Panc1 (cell line): ENCODE measurements at regions not wholly inside any gene's neighbourhood (a gene's known extent, or its start where the extent isn't known, plus 50 kb on each side); places are given as distances from the start of the nearest gene placed in this dataset.

Experiments used
- ATAC-seq: fragments of 200-7000 bp; cut with Tn5 transposase; 2 replicates; pipeline ENCODE4 v1.9.1; 2020; ENCODE audit warnings: mild to moderate bottlenecking, moderate library complexity
- BruUV-seq: library from RNA; stranded (reverse); fragments of 400-500 nt; replicated peaks from 2 replicates; lab custom pipeline; 2021; lab: Mats Ljungman, UMichigan
- CTCF ChIA-PET: fragments of 300-600 bp; sonication (Branson Sonifier 250); formaldehyde crosslinking; loops from one replicate; lab custom pipeline; 2022; ENCODE audit warnings: antibody characterized with exemption; lab: Charles Lee
- POLR2A ChIA-PET: fragments of 300-600 bp; sonication (Branson Sonifier 250); formaldehyde crosslinking; loops from one replicate; lab custom pipeline; 2022; ENCODE audit warnings: antibody characterized with exemption; lab: Charles Lee
- DNase-seq: peaks from one replicate; pipeline ENCODE4 v3.0.0-alpha.2; 2010; ENCODE audit warnings: low read depth, low spot score
- H3K27ac ChIP-seq: 2 replicates; pipeline ENCODE4 v1.5.1; 2011; ENCODE audit warnings: mild to moderate bottlenecking, low read length, inconsistent platforms
- H3K27me3 ChIP-seq: fragments of 200-500 bp; sonication (Bioruptor generic); 2 replicates; pipeline ENCODE4 v1.6.0; 2014; ENCODE audit warnings: low read length, inconsistent platforms; ENCODE audit not compliant: control insufficient read depth, insufficient read depth
- H3K36me3 ChIP-seq: fragments of 200-500 bp; sonication (Bioruptor generic); 2 replicates; pipeline ENCODE4 v1.5.1; 2014; ENCODE audit warnings: inconsistent platforms, mild to moderate bottlenecking, low read length, moderate library complexity; ENCODE audit not compliant: control insufficient read depth, insufficient read depth
- H3K4me1 ChIP-seq: 2 replicates; pipeline ENCODE4 v1.5.1; 2011; ENCODE audit warnings: inconsistent platforms, mild to moderate bottlenecking, low read length, moderate library complexity; ENCODE audit not compliant: control insufficient read depth, insufficient read depth
- H3K4me3 ChIP-seq, 2 experiments: 2 replicates each; pipeline ENCODE4 v1.5.1; 2011 to 2012; ENCODE audit warnings: low read depth in 2 of 2, low read length in 2 of 2, mild to moderate bottlenecking in 2 of 2, inconsistent platforms in 1 of 2, moderate library complexity in 1 of 2
- H3K9me3 ChIP-seq: fragments of 200-500 bp; sonication (Bioruptor generic); 2 replicates; pipeline ENCODE4 v1.5.1; 2014; ENCODE audit warnings: low read depth, mild to moderate bottlenecking, inconsistent platforms, low read length, moderate library complexity; ENCODE audit not compliant: control insufficient read depth, insufficient read depth
- POLR2AphosphoS5 ChIP-seq: IDR thresholded peaks from 2 replicates; pipeline ENCODE4 v1.6.1; 2012; ENCODE audit warnings: mild to moderate bottlenecking, low read depth, low read length, moderate library complexity
- SIN3A ChIP-seq: IDR thresholded peaks from 2 replicates; pipeline ENCODE4 v1.6.1; 2012; ENCODE audit warnings: low read depth, mild to moderate bottlenecking, low read length, moderate library complexity, borderline replicate concordance; ENCODE audit not compliant: insufficient read depth
- TCF7L2 ChIP-seq: IDR thresholded peaks from 2 replicates; pipeline ENCODE4 v1.6.1; 2011; ENCODE audit warnings: mild to moderate bottlenecking, low read depth, low read length, inconsistent platforms
- in situ Hi-C: cut with HindIII; loops from 2 replicates; pipeline ENCODE4 v1.10.0; 2016; ENCODE audit warnings: low sequenced_read_pairs, low pct_unique_long_range_greater_than_20kb
- intact Hi-C: fragments of 100-400 bp; cut with micrococcal nuclease; formaldehyde crosslinking; loops from one replicate; pipeline ENCODE4 v1.10.0; 2022; ENCODE audit not compliant: unreplicated experiment
- TF ChIP-seq, protein P1 (sequence below), 2 experiments: IDR thresholded peaks; 2 replicates each; pipeline ENCODE4 v1.6.1; 2011 to 2012; ENCODE audit warnings: low read depth in 2 of 2, control low read depth in 1 of 2, low read length in 1 of 2, mild to moderate bottlenecking in 1 of 2, moderate library complexity in 1 of 2; ENCODE audit not compliant: insufficient read depth in 1 of 2
- TF ChIP-seq, protein P2 (sequence below): fragments of 450-650 bp; IDR thresholded peaks from 2 replicates; pipeline ENCODE4 v1.5.1; 2017; ENCODE audit warnings: mild to moderate bottlenecking

DNA sequence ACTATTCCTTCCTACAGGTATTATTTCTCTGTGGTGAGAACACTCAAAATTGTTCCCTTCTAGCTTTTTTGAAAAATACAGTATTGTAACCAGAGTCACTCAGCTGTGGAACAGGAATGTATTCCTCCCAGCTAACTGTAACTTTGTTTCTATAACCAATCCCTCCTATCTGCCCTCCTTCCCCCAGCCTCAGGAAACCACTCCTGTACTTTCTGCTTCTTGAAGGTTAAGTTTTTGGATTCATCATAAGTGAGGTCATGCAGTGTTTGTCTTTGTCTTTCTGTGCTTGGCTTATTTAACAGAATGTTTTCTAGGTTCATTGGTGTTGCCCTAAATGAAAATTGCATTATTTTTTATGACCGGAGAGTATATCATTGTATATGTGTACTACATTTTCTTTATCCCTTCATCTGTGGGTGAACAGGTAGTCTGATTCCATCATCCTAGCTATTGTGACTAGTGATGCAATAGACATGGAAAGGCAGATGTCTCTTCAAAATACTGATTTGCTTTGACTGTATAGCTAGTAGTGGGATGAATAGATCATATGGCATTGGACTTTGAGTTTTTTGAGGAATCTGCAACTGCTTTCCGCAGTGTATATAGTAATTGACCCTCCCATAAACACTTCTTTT is 112.9 kb upstream of the GRK3 start:
- H3K4me3 ChIP-seq: no peak overlapping the region
- H3K4me1 ChIP-seq: no peaks in the 10 kb centered on the region; the same call in 1 of the 2 replicates
- no TSS peak for BruUV-seq
- in situ Hi-C loops (no loop called here), intact Hi-C loops (no loop called here)
- H3K9me3 ChIP-seq: no peaks in the 10 kb centered on the region
- ChIA-PET POLR2A (no interaction called here), CTCF (no interaction called here)
- H3K27ac ChIP-seq: no peak overlapping the region
- ATAC-seq (no peak), DNase-seq (no peak)
- H3K27me3 ChIP-seq: no peaks in the 10 kb centered on the region
- H3K36me3 ChIP-seq: peaks cover 7% of the 10 kb centered on the region; the same call in 1 of the 2 replicates
- TF ChIP-seq SIN3A (no peak), TCF7L2 (no peak), POLR2AphosphoS5 (no peak)
- TF ChIP-seq, protein P1, sequence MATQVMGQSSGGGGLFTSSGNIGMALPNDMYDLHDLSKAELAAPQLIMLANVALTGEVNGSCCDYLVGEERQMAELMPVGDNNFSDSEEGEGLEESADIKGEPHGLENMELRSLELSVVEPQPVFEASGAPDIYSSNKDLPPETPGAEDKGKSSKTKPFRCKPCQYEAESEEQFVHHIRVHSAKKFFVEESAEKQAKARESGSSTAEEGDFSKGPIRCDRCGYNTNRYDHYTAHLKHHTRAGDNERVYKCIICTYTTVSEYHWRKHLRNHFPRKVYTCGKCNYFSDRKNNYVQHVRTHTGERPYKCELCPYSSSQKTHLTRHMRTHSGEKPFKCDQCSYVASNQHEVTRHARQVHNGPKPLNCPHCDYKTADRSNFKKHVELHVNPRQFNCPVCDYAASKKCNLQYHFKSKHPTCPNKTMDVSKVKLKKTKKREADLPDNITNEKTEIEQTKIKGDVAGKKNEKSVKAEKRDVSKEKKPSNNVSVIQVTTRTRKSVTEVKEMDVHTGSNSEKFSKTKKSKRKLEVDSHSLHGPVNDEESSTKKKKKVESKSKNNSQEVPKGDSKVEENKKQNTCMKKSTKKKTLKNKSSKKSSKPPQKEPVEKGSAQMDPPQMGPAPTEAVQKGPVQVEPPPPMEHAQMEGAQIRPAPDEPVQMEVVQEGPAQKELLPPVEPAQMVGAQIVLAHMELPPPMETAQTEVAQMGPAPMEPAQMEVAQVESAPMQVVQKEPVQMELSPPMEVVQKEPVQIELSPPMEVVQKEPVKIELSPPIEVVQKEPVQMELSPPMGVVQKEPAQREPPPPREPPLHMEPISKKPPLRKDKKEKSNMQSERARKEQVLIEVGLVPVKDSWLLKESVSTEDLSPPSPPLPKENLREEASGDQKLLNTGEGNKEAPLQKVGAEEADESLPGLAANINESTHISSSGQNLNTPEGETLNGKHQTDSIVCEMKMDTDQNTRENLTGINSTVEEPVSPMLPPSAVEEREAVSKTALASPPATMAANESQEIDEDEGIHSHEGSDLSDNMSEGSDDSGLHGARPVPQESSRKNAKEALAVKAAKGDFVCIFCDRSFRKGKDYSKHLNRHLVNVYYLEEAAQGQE (IDR thresholded peaks at IDR 0.05; ENCODE audit: insufficient read depth in 1 of 2, low read depth in 2 of 2, low read length in 1 of 2): no peak
- TF ChIP-seq, protein P2, sequence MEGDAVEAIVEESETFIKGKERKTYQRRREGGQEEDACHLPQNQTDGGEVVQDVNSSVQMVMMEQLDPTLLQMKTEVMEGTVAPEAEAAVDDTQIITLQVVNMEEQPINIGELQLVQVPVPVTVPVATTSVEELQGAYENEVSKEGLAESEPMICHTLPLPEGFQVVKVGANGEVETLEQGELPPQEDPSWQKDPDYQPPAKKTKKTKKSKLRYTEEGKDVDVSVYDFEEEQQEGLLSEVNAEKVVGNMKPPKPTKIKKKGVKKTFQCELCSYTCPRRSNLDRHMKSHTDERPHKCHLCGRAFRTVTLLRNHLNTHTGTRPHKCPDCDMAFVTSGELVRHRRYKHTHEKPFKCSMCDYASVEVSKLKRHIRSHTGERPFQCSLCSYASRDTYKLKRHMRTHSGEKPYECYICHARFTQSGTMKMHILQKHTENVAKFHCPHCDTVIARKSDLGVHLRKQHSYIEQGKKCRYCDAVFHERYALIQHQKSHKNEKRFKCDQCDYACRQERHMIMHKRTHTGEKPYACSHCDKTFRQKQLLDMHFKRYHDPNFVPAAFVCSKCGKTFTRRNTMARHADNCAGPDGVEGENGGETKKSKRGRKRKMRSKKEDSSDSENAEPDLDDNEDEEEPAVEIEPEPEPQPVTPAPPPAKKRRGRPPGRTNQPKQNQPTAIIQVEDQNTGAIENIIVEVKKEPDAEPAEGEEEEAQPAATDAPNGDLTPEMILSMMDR: no peak

DNA sequence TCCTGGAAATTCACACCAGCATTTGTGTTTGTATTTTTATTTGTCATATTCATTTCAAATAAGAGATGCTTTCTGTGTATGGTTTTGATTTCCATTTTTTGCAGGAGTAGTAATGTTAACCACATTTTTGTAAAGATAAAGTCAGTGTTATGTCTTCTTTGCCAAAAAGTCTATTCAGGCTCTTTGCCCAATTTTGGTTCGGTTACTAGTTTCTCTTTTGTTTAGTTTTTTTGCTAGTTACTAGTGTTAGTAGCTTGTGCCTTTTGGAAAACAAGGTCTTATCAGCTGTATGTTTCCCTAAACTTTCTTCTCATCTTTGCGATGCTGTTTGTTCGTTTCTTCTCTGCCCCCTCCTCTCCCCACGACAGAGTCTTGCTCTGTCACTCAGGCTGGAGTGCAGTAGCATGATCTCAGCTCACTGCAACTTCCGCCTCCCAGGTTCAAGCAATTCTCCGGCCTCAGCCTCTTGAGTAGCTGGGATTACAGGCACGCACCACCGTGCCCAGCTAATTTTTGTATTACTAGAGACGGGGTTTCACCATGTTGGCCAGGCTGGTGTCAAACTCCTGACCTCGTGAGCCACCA is 112.3 kb upstream of the GRK3 start:
- ChIA-PET POLR2A (no interaction called here), CTCF (no interaction called here)
- DNase-seq: no peak
- Histone ChIP-seq H3K4me1 (no peaks in the 10 kb centered on the region; the same call in 1 of the 2 replicates), H3K27me3 (no peaks in the 10 kb centered on the region), H3K4me3 (no peak overlapping the region), H3K36me3 (peaks cover 7% of the 10 kb centered on the region; the same call in 1 of the 2 replicates), H3K27ac (no peak overlapping the region), H3K9me3 (no peaks in the 10 kb centered on the region)
- in situ Hi-C loops (no loop called here), intact Hi-C loops (no loop called here)
- ATAC-seq: no peak
- TF ChIP-seq TCF7L2 (no peak), POLR2AphosphoS5 (no peak), SIN3A (no peak)
- TF ChIP-seq, protein P2: no peak
- TF ChIP-seq, protein P1 (IDR thresholded peaks at IDR 0.05; ENCODE audit: insufficient read depth in 1 of 2, low read depth in 2 of 2, low read length in 1 of 2): no peak
- BruUV-seq: no TSS peak
